H1 (cell line): ENCODE measurements at regions not wholly inside any gene's neighbourhood (a gene's known extent, or its start where the extent isn't known, plus 50 kb on each side); places are given as distances from the start of the nearest gene placed in this dataset.

Experiments
- KDM1A ChIP-seq: fragments of 200-600, 300-600 bp; sonication (generic); IDR thresholded peaks from 2 replicates; pipeline ENCODE4 v1.7.1; 2016; ENCODE audit warnings: mild to moderate bottlenecking, low read length, borderline replicate concordance
- TF ChIP-seq, protein P1 (sequence below), 3 experiments: IDR thresholded peaks; 1 replicate in 2 of 3; 2 replicates in 1 of 3; pipeline versions ENCODE4 v1.5.1 to v1.6.1; 2011; ENCODE audit warnings: low read length in 3 of 3, mild to moderate bottlenecking in 3 of 3, inconsistent platforms in 2 of 3, low read depth in 1 of 3, moderate library complexity in 1 of 3; ENCODE audit not compliant: insufficient read depth in 1 of 3; ENCODE audit errors: control extremely low read depth in 1 of 3

DNA sequence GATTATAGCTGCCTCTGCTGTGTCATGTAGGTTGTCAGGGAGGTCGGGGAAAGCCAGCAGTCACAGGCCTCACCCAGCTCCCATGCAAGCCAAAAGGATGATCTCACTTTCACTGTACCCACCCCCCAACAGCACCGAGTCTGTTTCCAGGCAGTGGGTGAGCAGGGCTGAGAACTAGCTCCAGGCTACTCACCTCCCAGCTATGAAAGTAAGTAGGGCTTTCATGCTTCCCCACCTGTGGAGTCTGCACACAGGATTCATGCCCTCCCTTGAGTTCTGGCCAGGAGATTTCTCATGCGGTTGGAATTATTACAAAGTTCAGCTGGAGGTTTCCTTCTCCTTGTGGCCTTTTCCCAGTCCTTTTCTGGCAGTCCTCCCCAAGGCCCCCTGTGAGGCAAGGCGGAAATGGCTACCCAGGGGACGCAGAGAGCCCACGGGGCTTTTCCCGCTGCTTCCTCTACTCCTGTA is 356.2 kb downstream of the SV2B start:
- TF ChIP-seq, protein P1, sequence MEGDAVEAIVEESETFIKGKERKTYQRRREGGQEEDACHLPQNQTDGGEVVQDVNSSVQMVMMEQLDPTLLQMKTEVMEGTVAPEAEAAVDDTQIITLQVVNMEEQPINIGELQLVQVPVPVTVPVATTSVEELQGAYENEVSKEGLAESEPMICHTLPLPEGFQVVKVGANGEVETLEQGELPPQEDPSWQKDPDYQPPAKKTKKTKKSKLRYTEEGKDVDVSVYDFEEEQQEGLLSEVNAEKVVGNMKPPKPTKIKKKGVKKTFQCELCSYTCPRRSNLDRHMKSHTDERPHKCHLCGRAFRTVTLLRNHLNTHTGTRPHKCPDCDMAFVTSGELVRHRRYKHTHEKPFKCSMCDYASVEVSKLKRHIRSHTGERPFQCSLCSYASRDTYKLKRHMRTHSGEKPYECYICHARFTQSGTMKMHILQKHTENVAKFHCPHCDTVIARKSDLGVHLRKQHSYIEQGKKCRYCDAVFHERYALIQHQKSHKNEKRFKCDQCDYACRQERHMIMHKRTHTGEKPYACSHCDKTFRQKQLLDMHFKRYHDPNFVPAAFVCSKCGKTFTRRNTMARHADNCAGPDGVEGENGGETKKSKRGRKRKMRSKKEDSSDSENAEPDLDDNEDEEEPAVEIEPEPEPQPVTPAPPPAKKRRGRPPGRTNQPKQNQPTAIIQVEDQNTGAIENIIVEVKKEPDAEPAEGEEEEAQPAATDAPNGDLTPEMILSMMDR (IDR thresholded peaks at IDR 0.05; ENCODE audit: control extremely low read depth in 1 of 3, insufficient read depth in 1 of 3, low read depth in 1 of 3, low read length in 3 of 3) = no peak
- no peak for TF ChIP-seq KDM1A
